HG02759 (cell line): ENCODE measurements at regions not wholly inside any gene's neighbourhood (a gene's known extent, or its start where the extent isn't known, plus 50 kb on each side); places are given as distances from the start of the nearest gene placed in this dataset.

Experiments used
- ATAC-seq: cut with Tn5 transposase; IDR thresholded peaks from one replicate; pipeline ENCODE4 v1.9.1; 2021; ENCODE audit warnings: mild to moderate bottlenecking, moderate library complexity; ENCODE audit not compliant: unreplicated experiment

DNA sequence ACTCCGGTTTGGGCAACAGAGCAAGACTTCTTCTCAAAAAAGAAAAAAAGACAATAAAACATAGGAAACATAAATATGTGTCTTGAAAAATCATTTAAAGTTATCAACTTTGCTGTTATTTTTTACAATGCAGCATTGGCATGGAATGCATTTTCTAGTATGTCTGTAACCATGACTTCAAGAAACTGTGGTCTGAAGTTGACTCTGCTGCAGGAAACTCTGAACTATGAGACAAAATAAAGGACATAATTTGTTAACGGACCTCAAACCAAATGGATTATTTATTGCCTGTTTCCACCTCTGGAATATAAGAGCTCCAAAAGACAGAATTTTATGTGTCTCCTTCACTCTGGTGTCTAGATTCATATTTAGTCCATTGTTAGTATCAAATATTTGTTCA lies 79.1 kb downstream of the TRIB2 start:
- ATAC-seq = no peak

DNA sequence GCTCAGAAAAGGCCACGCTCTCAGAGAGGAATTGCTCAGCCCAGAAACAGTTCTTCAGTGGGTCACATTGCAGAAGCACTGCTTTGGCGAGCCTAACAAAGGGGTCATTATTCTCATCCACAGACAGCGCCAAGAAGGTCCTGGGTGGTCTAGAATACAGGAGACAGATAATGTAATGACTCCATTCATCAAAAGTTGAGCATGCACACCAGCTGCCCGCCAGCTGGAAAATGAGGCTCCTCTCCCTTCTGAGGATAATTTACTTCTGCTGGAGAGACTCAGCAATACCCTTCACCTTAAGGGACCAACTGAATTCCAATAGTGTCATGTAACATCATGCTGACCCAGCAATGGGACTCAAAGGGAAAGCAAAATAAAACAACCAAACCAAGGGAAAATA lies 79.9 kb downstream of the TRIB2 start:
- ATAC-seq = no peak

- no peak for ATAC-seq
Observed at GRCh38 chr2:12797815-12798214, 81.1 kb downstream of the TRIB2 start.

GRCh38 chr2:12803607-12804006 lies 86.9 kb downstream of the TRIB2 start:
- no peak for ATAC-seq

GRCh38 chr2:12804091-12804856 lies 87.5 kb downstream of the TRIB2 start:
- ATAC-seq = no peak

DNA sequence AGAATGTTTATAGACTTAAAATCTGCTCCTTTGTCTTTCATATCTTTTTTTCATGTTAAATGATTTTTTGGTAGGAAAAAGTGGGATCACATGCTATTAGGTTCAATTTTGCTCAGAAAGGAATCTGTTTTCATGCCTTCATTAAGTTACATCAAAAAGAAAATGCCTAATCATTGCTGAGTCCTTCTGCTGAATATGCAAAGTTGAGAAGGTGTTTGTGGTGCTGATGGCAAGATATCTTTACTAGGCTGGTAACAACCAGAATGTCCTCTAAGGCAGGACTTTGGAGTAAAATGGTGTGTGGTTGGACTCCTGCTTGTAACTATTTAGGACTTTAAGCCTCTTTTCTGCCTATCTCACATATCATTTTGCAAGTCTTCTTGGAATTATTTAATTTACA lies 88.3 kb downstream of the TRIB2 start:
- ATAC-seq = no peak

DNA sequence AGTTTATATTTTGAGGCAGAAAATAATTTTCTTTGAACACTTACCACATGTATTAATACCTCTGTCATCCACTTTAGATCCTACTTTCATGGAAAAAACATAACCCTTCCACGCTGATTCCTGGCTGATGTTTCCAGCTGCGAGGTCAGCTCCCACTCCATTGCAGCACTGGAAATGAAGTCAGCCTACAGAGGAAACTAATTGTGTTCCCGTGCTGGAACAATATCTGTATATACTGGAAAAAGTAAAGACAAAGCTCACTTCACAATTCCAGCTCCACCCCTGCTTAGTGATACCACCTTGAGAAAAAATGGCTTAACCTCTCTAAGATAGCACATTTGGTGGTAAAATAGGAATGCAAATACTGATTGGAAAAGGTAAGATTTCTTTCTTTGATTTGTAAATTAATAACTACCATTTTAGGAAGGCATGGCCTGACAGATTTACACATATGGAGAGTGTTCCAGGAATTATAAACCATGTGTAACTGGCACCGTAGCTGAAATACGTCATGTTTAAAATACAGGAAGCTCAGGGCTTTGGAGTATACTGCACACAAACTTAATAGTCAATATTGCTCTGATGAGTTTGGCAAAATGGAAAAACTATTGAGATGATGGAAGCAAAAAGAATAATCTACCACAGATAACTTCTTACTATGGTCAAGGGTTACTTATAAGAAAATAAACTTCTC lies 90.0 kb downstream of the TRIB2 start:
- no peak for ATAC-seq

DNA sequence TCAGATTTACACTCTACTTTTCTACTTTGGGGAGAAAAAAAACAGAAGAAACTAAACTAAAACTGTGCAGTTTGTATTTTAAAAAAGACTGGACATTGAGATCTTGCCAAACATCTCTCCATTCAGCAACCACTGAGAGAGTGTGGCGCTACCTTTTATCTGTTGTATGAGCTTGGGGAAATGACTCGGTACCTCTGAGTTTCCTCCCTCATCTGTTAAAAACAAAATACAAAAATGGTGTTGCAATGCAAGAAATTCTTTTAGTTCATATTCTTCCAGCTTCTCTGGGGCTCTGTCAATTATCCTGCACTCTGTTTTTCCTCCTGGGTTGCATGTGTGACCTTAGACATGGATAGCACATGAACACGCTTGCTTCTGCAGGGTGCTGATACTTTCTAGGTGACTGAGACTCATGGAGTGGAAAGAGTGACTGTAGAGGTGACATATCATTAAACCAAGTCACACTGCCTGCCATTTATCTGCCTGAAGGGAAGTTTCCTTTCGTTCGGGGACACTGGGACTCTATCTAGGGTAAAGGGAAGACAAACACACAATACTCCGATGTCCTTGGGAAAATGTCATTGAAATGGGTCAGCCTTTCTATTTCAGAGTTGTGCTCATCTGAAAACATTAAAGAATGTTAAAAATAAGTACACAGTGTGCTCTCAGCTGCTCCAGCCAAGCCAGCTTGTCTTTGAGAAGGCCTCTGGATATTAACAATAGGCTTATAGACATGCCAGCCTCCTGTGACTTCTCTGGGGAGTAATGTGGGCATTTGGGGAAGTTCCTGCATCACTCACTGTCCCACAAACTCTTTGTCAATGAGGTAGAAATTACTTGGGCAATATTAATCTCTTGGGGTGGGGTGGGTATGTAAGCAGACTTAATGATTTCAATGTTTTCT lies 91.4 kb downstream of the TRIB2 start:
- ATAC-seq = no peak

GRCh38 chr2:12809526-12809925 lies 92.8 kb downstream of the TRIB2 start:
- ATAC-seq = no peak

DNA sequence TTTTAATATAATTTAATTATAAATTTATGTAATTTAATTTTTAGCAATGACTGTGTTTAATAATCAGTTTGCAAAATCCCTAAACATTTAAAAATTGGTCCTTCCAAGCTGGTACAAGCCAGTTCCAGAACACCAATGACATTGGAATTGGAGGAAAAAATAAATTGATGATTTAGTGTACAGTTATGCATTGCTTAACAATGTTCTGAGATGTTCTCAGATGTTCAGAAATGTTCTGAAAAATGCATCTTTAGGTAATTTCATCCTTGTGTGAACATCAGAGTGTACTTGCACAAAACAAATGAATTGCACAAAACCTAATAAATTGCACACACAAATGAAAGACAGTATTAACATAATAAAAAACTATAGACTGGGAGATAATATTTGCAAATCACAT lies 95.2 kb downstream of the TRIB2 start:
- ATAC-seq = no peak

- ATAC-seq = no peak
Observed at GRCh38 chr2:12813166-12813565, 96.4 kb downstream of the TRIB2 start.

DNA sequence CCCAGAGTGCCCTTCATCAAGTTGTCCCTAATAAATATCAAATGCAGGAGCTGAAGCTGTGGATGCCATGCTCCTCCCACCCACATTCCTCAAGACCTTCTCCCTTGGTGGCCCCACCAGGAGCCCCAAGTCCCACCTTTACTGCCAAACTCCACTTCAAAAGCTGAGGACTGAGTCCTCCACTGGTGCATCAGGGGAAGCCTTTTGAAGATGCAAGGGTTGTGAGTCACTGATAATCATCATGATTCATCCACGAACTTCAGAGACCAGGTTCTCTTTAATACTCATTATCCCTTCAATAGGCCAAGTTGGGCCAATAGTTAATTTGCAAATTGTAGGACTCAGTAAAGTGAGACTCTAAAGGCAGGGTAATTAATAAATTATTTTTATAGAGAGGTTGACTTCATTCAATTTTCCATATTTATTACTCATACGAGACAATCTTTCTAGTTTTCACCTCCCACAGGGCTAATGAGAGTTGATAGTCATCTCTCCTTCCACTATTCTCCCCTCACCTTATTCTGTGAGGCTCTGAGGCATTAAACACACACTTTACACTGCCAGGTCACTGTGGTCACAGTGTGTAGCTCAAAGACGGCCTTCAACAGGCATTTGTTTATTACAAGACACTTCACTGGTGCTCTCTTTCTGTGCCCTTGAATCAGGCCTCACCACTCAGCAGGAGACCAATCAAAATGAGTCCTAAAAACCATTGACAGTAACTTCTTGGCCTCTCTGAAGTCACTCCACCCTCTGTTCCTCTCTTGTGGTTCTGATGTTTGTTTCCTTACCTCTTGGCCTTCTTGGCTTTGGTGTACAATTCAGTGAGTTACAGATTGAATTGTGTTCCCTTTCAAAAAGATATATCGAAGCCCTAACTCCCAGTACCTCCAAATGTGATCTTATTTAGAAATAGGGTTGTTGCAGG lies 99.9 kb downstream of the TRIB2 start:
- ATAC-seq = no peak

DNA sequence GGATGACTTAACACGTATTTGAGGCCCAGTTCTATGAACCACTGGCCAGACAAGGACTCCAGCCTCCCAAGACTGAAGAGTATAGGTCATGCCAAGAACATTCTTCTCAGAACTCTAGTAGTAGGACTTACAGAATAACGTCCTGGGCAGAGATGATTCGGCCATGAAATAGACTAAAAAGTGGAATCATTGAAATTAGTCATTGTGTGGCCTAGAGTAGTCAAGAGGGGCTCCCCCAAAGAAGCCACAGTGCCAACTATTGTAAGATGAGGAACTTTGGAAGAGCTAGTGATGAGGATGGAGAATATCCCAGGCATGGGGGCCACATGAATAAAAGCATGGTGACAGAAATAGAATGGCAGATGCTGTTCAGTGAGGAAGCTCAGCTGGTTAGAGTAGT lies 101.1 kb downstream of the TRIB2 start:
- no peak for ATAC-seq

GRCh38 chr2:12818416-12819102 lies 101.8 kb downstream of the TRIB2 start:
- ATAC-seq = no peak

GRCh38 chr2:12819103-12819475 lies 102.4 kb downstream of the TRIB2 start:
- ATAC-seq = no peak

DNA sequence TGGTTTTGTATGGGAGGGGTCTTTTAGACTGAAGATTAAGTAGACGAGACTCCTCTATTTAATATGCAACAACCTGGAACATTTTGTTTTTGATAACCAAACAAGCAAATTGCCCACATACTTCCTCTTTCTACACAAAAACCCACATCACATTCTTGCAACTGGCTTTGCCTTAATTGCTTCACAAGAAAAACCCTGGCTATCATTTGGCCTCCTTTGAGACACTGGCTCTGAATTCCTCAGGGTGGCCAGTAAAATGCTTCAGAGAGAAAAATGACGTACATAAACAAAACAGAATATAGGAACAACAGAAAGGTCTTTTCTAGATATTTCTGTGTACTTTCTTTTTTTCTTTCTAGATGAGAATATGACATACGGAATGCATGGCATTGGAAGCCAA lies 103.0 kb downstream of the TRIB2 start:
- ATAC-seq = no peak

DNA sequence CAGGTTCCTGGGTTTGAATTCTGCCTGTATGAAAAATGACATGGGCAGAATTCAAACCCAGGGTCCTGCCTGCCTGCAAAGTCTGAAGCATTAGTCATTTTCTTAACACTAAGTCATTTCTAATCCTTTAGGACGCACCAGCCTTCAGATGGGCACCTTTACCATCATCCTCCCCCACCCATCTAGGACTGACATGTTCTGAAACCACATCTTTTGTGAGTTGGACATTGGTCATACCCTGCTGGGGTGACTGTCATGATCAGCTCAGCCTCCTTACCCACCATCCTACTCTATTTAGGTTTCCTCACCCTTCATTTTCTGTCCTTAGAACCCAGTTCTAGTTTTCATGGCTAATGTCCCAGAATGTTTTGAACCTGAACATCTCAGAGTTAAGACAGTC lies 104.9 kb downstream of the TRIB2 start:
- ATAC-seq = no peak

- ATAC-seq = no peak
Observed at GRCh38 chr2:12824351-12824777, 107.6 kb downstream of the TRIB2 start.

DNA sequence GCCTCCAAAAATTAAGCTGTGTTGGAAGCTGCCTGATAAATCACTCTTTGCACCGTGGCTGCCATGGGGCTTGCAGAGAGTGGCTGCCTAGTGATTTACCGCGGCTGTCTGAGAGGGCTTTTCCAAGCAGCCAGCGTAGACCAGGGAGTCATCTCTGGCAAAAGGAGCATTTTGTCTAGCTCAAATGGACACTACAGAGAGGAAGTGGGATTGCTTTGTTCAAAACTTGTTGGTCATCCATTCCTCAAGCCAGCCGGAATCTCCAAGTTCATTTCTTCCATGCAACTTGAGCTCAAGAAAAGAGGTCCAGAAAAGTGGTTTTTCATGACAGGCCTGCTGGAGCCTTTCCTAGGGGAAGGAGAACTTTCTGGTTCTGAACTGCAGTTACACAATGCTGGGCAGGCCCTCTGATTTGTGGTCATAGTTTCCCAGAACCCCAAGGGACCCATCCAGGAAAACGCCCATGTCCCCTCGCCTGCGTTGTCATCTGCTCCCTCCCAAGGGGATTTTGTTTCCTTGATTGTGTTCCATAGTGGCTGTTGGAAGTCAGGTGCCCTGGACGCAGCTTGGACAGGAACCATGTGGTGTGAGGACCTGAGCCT lies 108.1 kb downstream of the TRIB2 start:
- no peak for ATAC-seq

DNA sequence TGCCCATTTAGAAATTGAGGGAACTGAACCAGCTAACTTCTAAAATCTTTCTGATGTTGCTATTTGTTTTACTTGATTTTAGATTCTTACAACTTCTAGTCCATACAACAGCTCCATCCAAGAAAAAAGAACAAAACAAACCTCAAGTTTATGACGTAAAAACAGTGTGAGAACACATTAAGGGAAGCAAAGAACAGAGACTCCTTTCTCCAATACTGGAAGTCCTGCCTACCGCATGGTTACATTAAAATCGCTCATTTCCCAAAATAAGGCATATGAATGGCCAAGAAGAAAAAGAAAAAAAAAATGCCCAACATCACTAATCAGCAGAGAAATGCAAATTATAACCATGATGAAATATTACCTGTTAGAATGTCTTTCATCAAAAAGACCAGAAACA lies 110.0 kb downstream of the TRIB2 start:
- ATAC-seq = no peak
